ENCODE measurements at regions not wholly inside any gene's neighbourhood (a gene's known extent, or its start where the extent isn't known, plus 50 kb on each side); places are given as distances from the start of the nearest gene placed in this dataset.

DNA sequence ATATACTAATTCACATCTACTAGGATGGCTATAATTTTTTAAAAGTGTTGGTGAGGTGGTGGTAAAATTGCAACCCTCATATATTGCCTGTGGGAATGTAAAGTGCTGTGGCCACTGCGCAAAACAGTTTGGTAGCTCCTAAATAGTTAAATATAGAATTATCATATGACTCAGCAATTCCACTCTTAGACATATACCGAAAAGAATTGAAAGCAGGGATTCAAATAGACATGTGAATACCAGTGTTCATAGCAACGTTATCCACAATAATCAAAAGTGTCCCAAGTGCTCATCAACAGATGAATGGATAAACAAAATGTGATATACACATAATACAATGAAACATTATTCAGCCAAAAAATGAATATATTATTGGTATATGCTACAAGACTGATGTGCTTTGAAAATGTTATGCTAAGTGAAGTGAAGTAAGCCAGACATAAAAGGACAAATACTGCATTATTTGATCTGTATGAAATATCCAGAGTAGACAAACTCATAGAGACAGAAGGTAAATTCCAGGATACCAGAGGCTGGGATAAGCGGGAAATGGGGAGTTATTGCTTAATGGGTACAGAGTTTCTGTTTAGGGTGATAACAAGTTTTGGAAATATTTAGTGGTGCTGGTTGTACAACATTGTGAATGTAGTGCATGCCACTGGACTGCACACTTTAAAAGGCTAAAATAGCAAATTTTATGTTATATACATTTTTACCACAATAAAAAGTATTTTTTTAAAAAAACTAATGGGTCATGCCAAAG, 342.5 kb downstream of the SEC16B start:
- no peak for ATAC-seq
- no peak overlapping the region for H3K4me3 ChIP-seq
- no peak for DNase-seq
- intact Hi-C loops (cut with DNase I, micrococcal nuclease) = no loop called here
- no peaks in the 10 kb centered on the region for H3K4me1 ChIP-seq (ENCODE audit: low read depth)
- no peaks in the 10 kb centered on the region for H3K36me3 ChIP-seq (ENCODE audit: low read depth)
- no peaks in the 10 kb centered on the region for H3K9me3 ChIP-seq
- no peak for TF ChIP-seq CTCF (IDR thresholded peaks at IDR 0.05)

DNA sequence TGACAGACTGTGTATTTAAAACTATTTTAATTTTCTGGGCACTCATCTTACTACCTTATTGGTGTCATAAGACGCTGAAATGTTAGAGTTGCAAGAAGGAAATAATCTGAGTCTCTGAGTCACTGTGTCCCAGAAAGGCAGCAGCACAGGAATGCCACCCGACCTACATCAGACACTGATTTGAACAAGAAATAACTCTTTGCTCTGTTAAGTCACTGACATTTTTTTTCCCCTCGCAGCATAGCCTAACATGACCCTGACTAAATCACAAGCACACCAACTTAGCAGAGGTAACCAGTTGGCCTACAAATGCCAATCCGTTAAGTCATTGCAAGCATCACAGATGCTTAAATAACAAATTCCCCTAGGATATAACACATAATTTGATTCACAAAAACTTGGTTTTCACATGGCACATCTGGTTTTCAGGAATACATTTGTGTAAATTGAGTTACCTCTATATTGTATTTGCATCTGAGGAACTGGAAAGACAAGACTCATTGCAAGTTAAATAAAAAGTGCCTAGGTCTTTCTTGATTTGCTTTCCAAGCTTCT, 349.1 kb downstream of the SEC16B start:
- intact Hi-C loops (cut with DNase I, micrococcal nuclease) = no loop called here
- TF ChIP-seq CTCF (IDR thresholded peaks at IDR 0.05) = no peak
- ATAC-seq = no peak
- H3K4me1 ChIP-seq (ENCODE audit: low read depth) = no peaks in the 10 kb centered on the region
- H3K36me3 ChIP-seq (ENCODE audit: low read depth) = no peaks in the 10 kb centered on the region
- DNase-seq = no peak
- H3K9me3 ChIP-seq = no peaks in the 10 kb centered on the region
- H3K4me3 ChIP-seq = no peak overlapping the region

DNA sequence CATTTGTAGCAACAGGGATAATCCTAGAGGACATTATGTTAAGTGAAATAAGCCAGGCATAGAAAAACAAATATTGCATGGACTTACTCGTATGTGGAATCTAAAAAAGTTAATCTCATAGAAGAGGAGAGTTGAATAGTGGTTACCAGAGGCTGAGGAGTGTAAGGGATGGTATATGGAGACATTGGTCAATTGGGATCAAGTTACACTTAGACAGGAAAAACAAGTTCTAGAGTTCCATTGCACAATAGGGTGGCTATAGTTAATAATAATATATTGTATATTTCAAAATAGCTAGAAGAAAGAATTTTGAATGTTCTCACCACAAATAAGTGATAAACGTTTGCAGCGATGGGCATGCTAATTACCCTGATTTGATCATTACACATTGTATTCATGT, 354.6 kb downstream of the SEC16B start:
- H3K9me3 ChIP-seq = no peaks in the 10 kb centered on the region
- intact Hi-C loops (cut with DNase I, micrococcal nuclease) = no loop called here
- ATAC-seq = no peak
- no peak for DNase-seq
- TF ChIP-seq CTCF (IDR thresholded peaks at IDR 0.05) = no peak
- no peaks in the 10 kb centered on the region for H3K36me3 ChIP-seq (ENCODE audit: low read depth)
- no peak overlapping the region for H3K4me3 ChIP-seq
- H3K4me1 ChIP-seq (ENCODE audit: low read depth) = no peaks in the 10 kb centered on the region

- no peak overlapping the region for H3K4me3 ChIP-seq
- ATAC-seq = no peak
- no peaks in the 10 kb centered on the region for H3K4me1 ChIP-seq (ENCODE audit: low read depth)
- intact Hi-C loops (cut with DNase I, micrococcal nuclease) = no loop called here
- H3K9me3 ChIP-seq = no peaks in the 10 kb centered on the region
- no peaks in the 10 kb centered on the region for H3K36me3 ChIP-seq (ENCODE audit: low read depth)
- no peak for DNase-seq
- TF ChIP-seq CTCF (IDR thresholded peaks at IDR 0.05) = no peak
These were observed 358.5 kb downstream of the SEC16B start for GRCh38 chr1:177611402-177611801.

DNA sequence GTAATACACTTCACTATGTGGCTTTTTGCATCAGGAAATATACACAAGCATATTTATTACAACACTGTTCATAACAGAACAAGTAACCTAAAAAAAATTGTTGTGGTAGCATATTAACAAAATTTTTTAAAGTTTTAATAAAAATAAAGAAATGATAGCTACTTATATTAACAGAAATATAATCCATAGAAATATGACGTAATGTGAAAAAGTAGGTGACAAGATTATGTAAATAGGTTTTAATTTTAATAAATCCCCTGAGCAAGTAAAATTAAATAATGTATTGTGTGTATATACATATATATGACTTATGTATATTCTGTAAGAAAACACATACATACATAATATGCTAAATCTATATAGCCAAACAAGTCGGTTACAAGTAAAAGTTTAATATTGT, 359.9 kb downstream of the SEC16B start:
- no peak for ATAC-seq
- no peak for TF ChIP-seq CTCF (IDR thresholded peaks at IDR 0.05)
- no peak for DNase-seq

More for the DNA sequence above, 359.9 kb downstream of the SEC16B start:
- Histone ChIP-seq H3K4me1 (ENCODE audit: low read depth) (no peaks in the 10 kb centered on the region), H3K36me3 (ENCODE audit: low read depth) (no peaks in the 10 kb centered on the region), H3K9me3 (no peaks in the 10 kb centered on the region), H3K4me3 (no peak overlapping the region)
- intact Hi-C loops (cut with DNase I, micrococcal nuclease) = no loop called here
